GM19468 (cell line): ENCODE measurements at regions not wholly inside any gene's neighbourhood (a gene's known extent, or its start where the extent isn't known, plus 50 kb on each side); places are given as distances from the start of the nearest gene placed in this dataset.
"Not testable (repeated sequence)": the region's sequence is repeated elsewhere in the genome, so short reads cannot be mapped to it uniquely, and the experiment has no call there.

Experiments
- ATAC-seq: cut with Tn5 transposase; IDR thresholded peaks from one replicate; pipeline ENCODE4 v1.9.1; 2021; ENCODE audit warnings: mild to moderate bottlenecking, moderate library complexity, moderate number of reproducible peaks; ENCODE audit not compliant: unreplicated experiment; ENCODE audit errors: extremely low read depth

DNA sequence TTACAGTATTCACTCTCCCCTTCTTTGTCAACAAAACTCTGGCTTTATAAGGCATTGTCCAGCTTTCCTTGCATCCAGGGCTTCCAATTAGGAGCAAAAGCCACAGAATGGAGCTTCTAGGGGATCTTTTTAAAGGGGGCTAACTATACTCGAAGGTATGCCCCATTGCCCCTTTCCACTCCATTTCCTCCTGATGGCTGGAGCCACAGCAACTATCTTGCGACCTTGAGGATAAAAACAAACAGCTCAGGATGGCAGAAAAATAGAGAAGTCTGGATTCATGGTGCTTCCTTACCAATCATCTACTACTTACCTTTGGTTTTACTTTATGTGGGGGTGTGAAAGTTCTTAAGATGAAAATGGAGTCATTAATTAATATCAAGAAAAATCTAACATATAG lies 206.3 kb upstream of the PODXL start:
- no peak for ATAC-seq

DNA sequence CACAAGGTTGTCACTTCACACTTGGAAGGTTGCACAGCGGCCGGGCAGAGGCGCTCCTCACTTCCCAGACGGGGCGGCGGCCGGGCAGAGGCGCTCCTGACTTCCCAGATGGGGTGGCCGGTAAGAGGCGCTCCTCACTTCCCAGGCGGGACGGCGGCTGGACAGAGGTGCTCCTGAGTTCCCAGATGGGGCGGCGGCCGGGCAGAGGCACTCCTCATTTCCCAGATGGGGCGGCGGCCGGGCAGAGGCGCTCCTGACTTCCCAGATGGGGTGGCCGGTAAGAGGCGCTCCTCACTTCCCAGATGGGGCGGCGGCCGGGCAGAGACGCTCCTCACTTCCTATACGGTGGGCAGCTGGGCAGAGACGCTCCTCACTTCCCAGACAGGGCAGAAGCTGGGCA lies 199.4 kb upstream of the PODXL start:
- ATAC-seq, result not testable (repeated sequence)

DNA sequence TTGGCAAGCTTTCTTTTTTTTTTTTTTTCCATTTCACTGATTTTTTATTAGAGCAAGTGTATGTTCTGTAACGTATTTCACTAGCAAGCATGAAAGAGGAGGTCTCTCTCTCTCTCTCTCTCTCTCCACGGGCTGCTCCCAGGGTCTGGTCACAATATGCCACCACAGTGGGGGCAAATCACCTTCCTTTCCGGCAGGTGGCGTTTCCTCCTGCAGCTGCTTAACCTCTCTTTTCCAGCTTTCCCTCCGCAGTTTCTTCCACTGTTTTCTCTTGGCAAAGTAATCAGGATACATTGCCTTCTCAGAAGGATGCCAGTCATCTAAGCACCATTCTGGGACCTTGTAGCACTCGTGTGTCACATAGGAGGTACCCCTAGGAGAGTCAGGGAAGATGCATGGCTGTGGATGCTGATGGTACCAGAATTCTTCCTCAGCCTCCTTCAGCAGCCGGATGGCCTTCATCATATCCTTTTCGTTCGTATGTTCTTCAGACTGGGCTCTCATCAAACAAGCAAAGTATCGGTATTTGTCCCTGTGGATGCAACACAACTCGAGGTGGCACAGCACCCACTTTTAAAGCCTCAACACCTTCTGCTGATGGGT lies 197.3 kb upstream of the PODXL start:
- no peak for ATAC-seq

DNA sequence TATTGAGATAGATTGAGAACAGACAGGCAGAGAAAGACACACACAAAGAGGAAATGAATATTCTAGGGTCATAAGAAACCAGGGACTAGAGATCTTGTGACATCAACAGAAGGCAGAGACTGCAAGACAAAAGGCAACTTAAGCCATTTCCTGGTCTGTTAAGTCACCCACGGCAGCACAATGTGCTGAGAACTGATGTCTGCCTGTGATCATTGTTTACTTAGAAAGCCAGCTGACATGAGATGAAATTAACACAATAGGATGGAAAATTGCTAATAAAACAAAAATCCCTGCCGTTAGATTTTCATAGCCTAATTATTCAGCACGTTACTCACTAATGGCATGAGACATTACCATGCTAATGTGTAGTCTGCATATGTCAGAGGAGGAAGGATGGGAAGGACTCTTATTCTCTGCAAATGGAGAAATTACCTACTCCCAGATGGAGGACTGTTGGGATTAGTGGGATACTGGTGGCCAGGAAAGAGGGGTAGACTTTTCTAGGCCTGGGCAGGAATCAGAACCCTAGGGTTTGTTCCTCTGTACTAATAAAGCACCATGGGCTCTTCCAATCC lies 191.3 kb upstream of the PODXL start:
- no peak for ATAC-seq

DNA sequence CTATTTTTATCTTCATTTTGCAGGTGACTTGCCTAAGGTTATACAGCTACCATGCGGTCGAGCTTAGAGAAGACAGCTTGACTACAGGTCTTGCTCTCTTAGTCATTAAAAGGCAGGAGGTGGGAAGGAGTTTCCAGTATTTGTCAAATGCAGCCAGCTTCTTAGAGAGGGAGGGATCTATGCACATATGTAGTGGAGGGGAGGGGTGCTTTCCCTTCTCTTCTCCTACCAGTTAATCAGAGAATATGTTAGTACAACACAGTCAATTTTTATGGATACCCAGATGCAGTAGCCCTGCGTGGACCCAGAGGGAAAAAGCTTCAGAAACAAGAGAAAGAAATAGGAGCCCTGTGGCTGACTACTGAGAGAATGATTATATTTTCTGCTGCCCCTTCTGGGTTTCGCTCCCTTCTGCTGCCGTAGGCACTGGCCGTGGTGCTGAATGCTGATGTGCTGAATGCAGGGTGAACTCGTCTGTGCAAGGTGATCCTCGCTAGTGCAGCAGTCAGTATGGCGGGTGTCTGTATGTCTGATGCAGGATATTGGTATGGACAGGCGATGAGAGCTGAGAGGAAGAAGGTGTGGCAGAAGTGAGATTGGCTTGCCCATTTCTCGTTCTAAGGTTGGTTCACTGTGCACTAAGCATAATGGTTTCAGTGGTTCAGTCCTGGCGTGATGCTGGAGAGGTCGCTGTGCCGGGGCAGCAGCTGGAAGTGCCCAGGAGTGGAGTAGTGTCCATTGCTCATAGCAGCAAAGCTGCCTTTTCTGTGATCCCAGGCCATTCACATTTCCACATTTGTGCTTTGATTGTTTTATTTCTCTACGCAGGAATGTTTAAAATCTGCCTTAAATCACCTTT lies 189.2 kb upstream of the PODXL start:
- ATAC-seq, result no peak

DNA sequence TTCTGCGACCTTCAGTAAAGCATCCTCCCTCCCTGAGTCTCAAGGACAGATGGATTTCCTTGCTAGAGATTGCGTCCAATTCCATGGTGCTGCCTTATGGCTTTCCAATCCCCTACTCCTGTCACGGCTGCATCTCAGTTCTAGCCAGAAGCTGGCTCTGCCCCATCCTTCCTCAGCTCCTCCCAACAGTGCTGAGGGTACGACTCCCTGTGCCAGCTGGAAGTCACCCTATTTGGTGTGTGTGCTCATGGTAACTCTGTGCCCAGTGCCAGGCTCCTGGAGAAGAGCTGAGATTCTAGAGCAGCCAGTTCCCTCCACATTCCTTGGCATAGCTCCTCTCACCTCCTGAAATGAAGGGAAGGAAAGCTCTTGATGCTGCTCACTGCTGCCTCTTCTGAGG lies 185.0 kb upstream of the PODXL start:
- ATAC-seq, result no peak

DNA sequence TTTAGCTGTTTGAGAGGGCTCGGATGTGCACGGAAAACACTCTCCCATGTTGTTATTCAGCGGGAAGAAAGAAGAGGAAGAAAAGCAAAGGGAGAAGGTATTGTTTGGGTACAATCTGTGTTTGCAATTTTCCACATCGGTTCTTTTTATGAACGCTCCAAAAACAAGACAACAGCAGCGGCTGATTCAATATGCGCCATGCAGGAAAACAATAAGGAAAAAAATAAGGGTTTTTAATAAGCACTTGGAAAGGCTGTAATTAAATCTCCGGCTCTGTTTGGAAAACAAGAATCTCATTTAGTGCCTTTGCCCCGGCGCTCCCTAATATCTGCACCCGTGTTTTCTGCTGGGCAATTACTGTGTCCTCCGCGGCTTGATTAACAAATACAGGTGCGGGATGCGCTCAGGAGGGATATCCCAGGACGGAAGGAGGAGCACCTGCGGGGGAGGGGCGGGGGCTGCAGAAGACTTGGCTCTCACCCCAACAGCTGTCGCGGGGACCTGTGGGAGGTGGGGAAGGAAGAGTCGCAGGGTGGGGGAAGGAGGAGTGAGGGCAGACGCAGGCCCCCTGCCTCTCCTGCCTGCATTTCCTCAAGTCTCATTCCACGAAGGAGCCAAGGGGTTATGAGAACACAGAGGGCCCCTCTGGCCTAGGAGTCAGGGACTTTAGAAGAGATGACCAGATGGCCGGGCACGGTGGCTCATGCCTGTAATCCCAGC lies 181.5 kb upstream of the PODXL start:
- no peak for ATAC-seq

DNA sequence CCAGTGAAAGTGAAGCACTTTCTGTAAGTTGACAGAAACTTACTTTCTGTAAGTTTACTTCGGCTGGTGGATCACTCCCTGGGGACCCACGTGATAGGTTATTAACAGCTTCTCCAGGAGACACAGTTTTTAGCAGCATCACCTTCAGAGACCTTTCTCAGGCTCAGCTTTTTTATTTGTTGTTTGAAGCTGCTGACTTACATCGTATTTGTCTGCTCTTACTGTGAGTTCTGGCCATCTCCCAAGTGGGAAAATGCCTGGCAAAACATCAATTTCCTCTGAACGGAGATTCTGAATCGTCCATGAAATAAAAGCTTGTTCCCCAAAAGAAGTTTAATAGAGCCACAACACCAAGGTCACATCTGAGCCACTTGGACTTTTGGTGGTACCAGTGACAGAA lies 178.7 kb upstream of the PODXL start:
- no peak for ATAC-seq

DNA sequence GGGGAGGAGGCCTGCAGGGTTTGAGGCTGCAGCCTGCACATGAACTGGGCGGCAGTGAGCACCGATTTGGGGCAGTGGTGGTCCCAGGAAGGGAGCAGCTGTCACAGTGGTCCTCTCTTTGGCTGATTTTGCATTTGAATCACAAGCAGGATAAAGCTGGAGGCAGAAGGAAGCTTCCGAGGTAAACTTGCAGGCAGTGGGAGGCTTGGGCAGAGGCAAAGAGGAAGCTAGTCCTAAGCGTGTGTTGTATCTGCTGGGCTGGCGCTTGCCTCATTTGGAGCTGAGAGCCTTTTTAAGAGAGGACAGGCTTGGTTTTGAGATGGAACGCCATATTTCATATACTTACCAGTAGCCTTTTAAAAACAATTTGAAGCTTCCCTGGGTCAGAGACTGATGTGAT lies 177.2 kb upstream of the PODXL start:
- no peak for ATAC-seq

DNA sequence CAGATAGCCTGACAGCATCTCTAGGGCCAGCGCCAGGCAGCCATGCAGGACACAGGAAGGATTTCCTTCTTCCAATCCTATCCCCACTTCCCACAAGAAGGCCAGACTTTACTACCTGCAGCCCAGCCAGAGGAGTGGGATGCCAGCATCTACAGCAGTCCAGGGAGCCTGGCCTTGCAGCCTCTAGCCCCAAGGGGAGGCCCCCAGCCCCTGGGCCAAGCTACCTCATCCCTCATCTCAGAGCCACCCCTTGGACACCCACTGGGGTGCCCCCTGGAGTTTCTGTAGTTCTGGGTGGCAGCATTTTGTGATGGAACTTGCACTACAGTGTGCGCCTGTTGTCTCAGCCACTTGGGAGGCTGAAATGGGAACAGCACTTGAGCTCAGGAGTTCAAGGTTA lies 170.8 kb upstream of the PODXL start:
- ATAC-seq, result no peak

DNA sequence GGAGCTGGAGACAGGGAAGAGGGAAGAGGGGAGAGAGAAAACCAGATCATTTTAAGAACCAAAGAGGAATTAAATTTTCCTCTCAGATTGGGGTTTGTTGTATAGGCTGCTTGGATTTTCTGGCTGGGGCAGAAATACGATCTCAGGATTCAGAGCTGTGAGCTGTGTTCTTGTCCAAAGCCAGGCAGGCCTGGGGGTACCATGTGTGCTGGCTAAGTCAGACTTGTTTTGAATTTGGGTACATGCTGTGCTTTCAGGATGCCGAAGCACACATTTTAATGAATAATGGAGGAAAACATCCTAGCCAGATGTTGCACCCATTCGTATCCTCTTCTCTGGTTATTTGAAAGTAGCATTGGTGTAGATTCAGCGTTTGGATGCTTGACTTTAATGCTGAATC lies 170.3 kb upstream of the PODXL start:
- ATAC-seq, result no peak

DNA sequence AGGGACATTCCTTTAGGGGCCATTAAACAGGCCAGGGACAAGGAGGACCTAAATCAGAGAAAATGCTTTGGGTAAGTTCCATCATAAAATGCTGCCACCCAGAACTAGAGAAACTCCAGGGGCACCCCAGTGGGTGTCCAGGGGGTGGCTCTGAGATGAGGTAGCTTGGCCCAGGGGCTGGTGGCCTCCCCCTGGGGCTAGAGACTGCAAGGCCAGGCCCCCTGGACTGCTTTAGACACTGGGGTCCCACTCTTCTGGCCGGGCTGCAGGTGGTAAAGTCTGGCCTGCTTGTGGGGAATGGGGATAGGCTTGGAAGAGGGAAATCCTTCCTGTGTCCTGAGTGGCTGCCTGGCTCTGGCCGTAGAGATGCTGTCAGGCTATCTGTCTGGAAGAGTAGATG lies 169.6 kb upstream of the PODXL start:
- ATAC-seq, result no peak

DNA sequence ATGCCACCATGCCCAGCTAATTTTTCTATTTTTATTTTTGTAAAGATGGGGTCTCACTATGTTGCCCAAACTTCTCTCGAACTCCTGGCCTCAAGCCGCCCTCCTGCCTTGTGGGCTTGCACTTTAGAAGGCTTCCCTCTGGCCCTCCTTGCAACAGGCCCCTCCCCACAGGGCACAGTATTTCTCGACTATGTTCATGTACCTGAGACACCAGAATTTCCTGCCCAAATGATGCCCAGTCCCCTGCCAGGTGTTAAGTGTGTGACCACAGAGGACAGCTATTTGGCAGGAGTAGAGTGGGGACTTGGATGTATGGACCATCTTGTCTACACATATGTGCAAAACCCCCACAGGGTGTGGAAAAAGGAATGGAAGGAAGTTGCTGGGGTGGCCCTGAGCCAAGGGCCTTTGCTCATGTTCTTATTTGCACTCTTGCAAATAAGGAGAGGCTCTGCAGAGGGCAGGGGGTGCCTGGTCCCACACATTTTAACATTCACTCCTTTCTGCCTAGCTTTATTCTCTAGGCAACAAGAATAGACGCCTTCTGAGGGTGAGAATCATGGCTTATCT lies 168.4 kb upstream of the PODXL start:
- ATAC-seq, result no peak

DNA sequence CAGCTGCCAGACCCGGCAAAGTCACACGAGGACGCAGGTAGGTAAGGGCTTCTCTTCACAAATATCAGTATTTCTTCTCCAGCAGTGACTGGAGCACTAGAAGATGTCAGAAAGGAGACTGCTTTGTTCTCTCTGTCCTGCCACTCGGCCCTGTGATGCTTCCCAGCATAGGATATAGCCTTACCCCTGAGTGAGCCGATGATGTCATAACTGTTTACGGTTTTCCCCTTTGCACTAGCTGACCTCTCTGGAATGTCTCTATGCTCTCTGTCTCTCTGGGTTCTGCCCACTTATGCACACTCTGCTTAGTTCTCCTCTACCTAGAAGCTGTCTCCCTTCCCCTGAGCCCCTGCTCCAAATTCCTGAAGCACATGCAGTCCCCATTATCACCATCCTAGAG lies 167.5 kb upstream of the PODXL start:
- no peak for ATAC-seq

DNA sequence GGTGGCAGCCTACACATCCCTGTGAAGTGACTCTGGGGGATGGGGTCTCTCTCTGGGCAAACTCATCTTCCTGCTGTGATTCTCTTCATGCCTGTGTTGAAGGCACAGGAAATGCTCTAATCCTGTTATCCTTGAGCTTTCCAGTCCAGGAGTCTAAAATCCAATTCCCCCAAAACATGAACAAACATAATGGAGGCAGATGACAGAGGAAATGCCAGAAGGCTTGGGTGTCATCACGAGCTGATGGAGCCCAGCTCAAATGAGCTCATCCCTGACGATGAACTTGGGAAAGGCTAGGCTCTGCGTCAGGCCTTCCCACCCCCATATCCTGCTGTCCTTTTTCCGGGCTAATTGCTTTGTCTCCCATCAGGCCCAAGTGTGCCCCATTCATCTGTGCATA lies 165.9 kb upstream of the PODXL start:
- no peak for ATAC-seq

DNA sequence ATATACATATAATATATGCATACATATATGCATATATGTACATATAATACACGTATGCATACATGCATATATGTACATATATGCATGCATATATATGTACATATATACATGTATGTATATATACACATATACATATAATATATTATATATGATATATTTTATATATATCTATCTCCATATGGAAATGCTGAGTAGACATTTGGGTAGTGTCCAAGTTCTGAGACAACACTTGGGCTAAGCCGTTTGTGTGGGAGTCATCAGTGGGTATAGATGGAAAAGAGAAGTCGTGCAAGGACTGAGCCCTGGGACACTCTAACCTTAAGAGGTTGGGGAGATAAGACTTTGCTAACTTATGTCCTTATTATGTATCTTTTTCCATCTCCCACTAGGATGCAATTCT lies 165.2 kb upstream of the PODXL start:
- ATAC-seq, result no peak

DNA sequence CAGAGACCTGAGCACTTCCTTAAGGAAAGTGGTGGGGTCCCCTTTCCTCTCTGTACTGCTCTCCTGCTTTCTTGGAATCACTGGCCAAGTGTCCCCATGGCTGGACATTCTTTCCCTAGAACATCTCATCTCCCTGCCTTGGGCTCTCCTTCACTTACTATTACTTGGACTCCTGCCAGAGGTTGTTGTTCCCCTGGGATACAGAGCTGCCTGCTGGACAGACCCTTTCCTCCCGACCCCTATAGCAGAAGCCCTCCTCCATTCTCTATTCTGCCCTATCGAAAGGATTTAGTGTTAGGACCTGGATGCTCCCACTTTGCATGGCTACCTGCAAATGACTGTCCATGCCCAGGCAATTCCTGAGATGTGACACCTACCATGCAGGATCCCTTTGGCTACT lies 164.3 kb upstream of the PODXL start:
- ATAC-seq, result no peak

DNA sequence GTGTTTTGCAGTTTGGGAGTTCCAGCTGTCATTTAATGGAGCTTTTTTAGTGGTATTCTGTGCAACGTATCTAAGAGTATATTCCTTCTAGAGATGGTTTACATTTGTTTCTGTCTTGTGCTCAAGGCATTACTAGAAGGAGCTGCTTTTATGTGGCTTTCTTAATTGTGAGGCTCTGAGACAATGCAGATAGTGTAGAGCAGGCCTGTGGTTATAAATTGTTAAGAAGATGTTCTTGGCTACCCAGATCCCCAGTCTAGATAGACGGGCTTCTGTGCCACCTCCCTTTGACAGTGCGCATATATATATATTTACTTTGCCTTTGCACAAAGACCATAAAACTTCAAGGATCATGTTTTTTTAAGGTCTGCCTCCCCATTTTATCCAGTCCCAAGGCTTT lies 160.8 kb upstream of the PODXL start:
- ATAC-seq, result no peak

DNA sequence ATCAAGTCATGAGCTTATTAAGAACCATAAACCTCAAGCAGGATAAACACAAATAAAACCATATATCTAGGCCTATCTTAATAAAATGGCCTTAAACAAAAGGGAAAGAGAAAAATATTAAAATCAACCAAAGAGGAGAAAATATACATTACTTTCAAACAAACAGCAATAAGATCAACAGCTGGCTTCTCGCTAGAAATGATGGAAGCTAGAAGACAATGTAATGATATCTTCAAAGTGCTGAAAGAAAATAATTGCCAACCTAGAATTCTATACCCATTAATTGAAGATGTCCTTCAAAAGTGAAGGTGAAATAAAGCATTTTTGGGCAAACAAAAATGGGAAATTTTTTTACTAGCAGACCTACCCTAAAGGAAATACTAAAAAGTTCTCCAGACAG lies 142.9 kb upstream of the PODXL start:
- no peak for ATAC-seq

DNA sequence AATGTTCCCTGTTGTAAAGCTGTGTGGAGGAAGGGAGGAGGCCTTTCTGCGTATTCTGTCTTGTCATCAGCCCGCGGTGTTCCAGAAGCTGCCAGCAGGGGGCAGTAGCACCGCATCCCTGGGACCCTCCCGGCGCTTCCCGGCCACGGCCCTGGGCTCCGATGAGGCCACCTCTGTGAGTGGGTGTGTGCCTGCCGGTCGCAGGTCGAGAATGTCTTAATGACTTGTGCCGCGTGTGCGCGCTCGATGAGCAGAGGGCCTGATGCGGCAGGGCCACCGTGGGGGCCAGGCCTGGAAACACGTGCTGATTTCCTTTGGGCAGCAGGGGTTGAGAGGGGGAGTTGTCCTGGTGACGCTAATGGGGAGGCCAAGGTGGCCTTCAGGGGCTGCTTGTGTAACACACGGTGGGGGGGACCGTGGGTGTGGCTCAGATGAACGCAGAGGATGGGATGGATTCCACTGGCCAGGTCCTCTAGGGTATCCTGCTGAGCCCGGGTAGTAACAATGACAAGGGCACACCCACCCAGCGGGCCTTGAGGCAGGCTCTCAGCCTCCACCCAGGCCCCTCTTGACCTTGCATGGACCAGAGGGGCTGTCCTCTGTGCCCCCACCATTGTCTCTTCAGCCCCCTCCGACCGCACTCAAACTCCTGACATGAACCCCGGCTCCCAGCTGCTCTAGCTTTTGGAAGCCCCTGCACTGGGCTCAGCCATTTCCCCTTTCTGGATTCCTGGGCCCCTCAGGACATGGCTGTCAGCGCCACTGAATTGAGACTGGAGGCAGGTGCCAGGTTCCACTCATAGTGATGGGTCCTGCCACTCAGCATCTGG lies 135.9 kb upstream of the PODXL start:
- no peak for ATAC-seq
